ENCODE measurements at regions not wholly inside any gene's neighbourhood (a gene's known extent, or its start where the extent isn't known, plus 50 kb on each side); places are given as distances from the start of the nearest gene placed in this dataset.

GRCh38 chr2:19759880-19760279 is 141.9 kb downstream of the TTC32 start (continued):
- no peak for TF ChIP-seq ZNF383 (CRISPR knock-in tag; IDR thresholded peaks at IDR 0.05; ENCODE audit: borderline replicate concordance)

GRCh38 chr2:19758658-19759057 is 143.1 kb downstream of the TTC32 start:
- H4K20me1 ChIP-seq (ENCODE audit: insufficient read depth, low read length): no peaks in the 10 kb centered on the region
- ChIA-PET CTCF (ENCODE audit: low intra/inter-chr PET ratio, low total read pairs) (no interaction called here), POLR2A (no interaction called here)
- ATAC-seq: no peak
- BruUV-seq (replicated peaks): no TSS peak
- 0% methylated on average over 5 of the region's 5 CpGs for WGBS (ENCODE audit: low lambda C conversion rate)
- no peak overlapping the region for H3K4me2 ChIP-seq (ENCODE audit: low read depth, low read length)
- peaks cover 0 to 4% of the 10 kb centered on the region in 2 experiments; a peak in 3 of 5 replicates for H3K27me3 ChIP-seq (ENCODE audit: control insufficient read depth in 1 of 2, insufficient read depth in 2 of 2, low read length in 2 of 2)
- H3K4me1 ChIP-seq (ENCODE audit: insufficient read depth, low read length): no peaks in the 10 kb centered on the region
- in situ Hi-C loops (cut with HindIII; ENCODE audit: extremely low pct_ligation_motif_present, low pct_unique_long_range_greater_than_20kb): no loop called here
- FAIRE-seq: no peak
- DNase-seq (ENCODE audit: low spot score): no peak
- no peaks in the 10 kb centered on the region for H3K79me2 ChIP-seq (ENCODE audit: insufficient read depth, low read length)
- H3K9me3 ChIP-seq (ENCODE audit: low read length): no peaks in the 10 kb centered on the region
- no peak overlapping the region for H3K9ac ChIP-seq (ENCODE audit: insufficient read depth, low read depth, low read length)
- TF ChIP-seq EP300 (IDR thresholded peaks at IDR 0.05; ENCODE audit: low read depth in 2 of 2, low read length in 2 of 2) (no peak), EP300 (CRISPR knock-in tag; IDR thresholded peaks at IDR 0.05; ENCODE audit: borderline replicate concordance) (no peak), RFX3 (CRISPR knock-in tag; IDR thresholded peaks at IDR 0.05) (no peak), KDM1A (CRISPR knock-in tag; IDR thresholded peaks at IDR 0.05) (no peak), ZNF761 (CRISPR knock-in tag; conservative IDR thresholded peaks at IDR 0.05) (no peak), HMGXB4 (CRISPR knock-in tag; IDR thresholded peaks at IDR 0.05; ENCODE audit: borderline replicate concordance in 1 of 2, low read depth in 1 of 2) (no peak), ARID5B (CRISPR knock-in tag; IDR thresholded peaks at IDR 0.05) (no peak), NBN (conservative IDR thresholded peaks at IDR 0.05) (no peak), MIER2 (CRISPR knock-in tag; IDR thresholded peaks at IDR 0.05) (no peak)
- H2AFZ ChIP-seq (ENCODE audit: low read length): no peak overlapping the region
- H3K27ac ChIP-seq (ENCODE audit: extremely low read length, insufficient read depth, low read length): no peak overlapping the region
- intact Hi-C loops (cut with micrococcal nuclease; ENCODE audit: unreplicated experiment): no loop called here
- no peaks in the 10 kb centered on the region for H3K36me3 ChIP-seq (replicated peaks in 1 of 2; ENCODE audit: control insufficient read depth in 1 of 2, insufficient read depth in 2 of 2, low read length in 2 of 2)
- H3K4me3 ChIP-seq (replicated peaks in 1 of 3; ENCODE audit: insufficient read depth in 1 of 3, low read depth in 2 of 3, low read length in 3 of 3): no peak overlapping the region

All from HepG2 (cell line).